ENCODE measurements at regions not wholly inside any gene's neighbourhood (a gene's known extent, or its start where the extent isn't known, plus 50 kb on each side); places are given as distances from the start of the nearest gene placed in this dataset.

- no peak for TF ChIP-seq REST (IDR thresholded peaks at IDR 0.05; ENCODE audit: insufficient read depth in 1 of 2, low read depth in 2 of 2, low read length in 1 of 2)
- TF ChIP-seq POLR2AphosphoS5 (IDR thresholded peaks at IDR 0.05; ENCODE audit: low read depth, low read length), result no peak
Measured at GRCh38 chr17:420479-421175, 68.0 kb upstream of the RPH3AL start.

Data from Panc1 (cell line).